Caki2 (cell line): ENCODE measurements at regions not wholly inside any gene's neighbourhood (a gene's known extent, or its start where the extent isn't known, plus 50 kb on each side); places are given as distances from the start of the nearest gene placed in this dataset.
A peak's percentile ranks its signal among the peaks of the same experiment; 100 is the strongest.
"Not testable (repeated sequence)": the region's sequence is repeated elsewhere in the genome, so short reads cannot be mapped to it uniquely, and the experiment has no call there.

ENCODE experiments used
- DNase-seq: peaks from one replicate; pipeline ENCODE4 v3.0.0-alpha.2; 2015; ENCODE audit warnings: low read depth
- in situ Hi-C: cut with HindIII; loops from 2 replicates; pipeline ENCODE4 v1.10.0; 2016; ENCODE audit warnings: low sequenced_read_pairs, low pct_unique_long_range_greater_than_20kb, mixed read lengths

- DNase-seq, in situ Hi-C loops: not testable (repeated sequence)
These were observed 52.4 kb upstream of the FAM135A start for GRCh38 chr6:70360921-70361320.

DNA sequence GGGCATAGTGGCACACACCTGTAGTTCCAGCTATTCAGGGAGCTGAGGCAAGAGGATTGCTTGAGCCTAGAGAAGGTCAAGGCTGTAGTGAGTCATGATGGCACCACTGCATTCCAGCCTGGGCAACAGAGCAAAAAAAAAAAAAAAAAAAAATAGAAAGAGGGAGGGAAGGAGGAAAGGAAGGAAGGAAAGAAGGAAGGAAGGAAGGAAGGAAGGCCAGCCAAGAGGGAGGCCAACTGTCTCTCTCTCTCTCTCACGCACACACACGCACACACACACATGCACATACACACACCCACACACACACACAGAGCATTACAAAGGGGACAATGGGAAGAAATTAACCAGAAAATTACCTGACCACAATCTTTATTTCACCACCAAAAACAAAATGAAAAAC lies 50.6 kb upstream of the COL9A1 start:
- in situ Hi-C loops = no loop called here
- peak; percentile 54 for DNase-seq
